ENCODE measurements at regions not wholly inside any gene's neighbourhood (a gene's known extent, or its start where the extent isn't known, plus 50 kb on each side); places are given as distances from the start of the nearest gene placed in this dataset.

DNA sequence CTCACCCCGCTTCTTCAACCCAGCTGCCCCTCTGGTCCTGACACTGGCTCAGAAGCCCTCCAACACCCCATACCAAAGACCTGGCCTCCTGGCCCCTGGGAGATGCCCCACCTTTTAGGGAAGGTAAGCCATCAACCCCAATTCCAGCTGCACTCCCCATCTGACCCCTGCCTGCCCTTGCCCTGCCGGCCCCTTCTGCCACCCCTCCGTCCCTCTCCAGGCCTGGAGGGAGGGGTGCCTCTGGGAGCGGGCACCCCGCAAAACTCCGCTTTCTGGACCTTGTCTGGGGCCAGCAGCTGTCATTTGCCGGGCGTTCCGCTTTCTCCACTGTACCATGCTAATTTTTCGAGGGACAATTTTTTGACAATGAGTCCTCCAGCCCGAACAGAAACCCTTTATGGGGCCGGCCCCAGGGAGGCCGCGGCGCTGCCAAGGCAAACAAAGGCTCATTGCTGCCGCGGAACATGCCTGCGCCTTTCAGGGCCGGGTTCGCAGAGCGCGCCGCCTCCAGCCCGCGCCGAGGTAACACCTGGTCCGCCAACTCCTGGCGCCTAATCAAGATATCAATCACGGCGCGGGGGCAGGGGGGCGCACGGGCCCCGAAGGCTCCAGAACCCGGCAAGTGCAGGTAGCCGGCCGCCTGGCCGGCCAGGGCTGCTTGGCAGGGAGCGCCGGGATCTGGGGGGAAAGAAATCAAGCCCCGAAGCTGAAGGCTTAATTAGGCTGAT is 96.0 kb downstream of the INHBB start:
- Mint-ChIP-seq H3K27me3 (ENCODE audit: low read depth) (peaks cover 54% of the 10 kb centered on the region), H3K4me3 (no peak overlapping the region)

DNA sequence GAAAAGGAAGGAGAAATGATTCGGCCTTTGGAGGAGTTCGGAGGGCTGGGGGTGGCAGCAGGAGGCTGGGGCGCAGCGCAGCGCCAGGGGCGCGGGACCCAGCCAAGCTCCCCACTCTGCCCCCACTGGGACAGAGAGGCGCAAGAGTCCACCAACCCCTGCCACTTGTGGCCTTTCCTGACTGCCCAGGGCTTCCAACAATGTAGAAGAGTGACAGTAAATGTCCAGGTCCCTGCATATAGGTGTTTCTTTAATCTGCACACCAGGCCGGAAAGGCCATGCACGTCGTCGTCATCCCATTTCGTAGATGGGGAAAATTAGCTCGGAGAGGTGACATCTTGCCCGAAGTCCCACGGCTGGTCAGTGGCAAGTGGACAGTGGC is 96.6 kb downstream of the INHBB start:
- no peak overlapping the region for H3K27ac Mint-ChIP-seq
- peaks cover 54% of the 10 kb centered on the region for H3K27me3 Mint-ChIP-seq (ENCODE audit: low read depth)
- H3K36me3 Mint-ChIP-seq (ENCODE audit: low read depth) = no peaks in the 10 kb centered on the region
- no peaks in the 10 kb centered on the region for H3K9me3 Mint-ChIP-seq
- H3K4me1 Mint-ChIP-seq (ENCODE audit: low read depth) = no peaks in the 10 kb centered on the region
- peak overlapping the region; percentile 19 for H3K4me3 Mint-ChIP-seq

More for the DNA sequence above, 96.0 kb downstream of the INHBB start:
- Mint-ChIP-seq H3K27ac (no peak overlapping the region), H3K36me3 (ENCODE audit: low read depth) (no peaks in the 10 kb centered on the region), H3K4me1 (ENCODE audit: low read depth) (no peaks in the 10 kb centered on the region), H3K9me3 (no peaks in the 10 kb centered on the region)

DNA sequence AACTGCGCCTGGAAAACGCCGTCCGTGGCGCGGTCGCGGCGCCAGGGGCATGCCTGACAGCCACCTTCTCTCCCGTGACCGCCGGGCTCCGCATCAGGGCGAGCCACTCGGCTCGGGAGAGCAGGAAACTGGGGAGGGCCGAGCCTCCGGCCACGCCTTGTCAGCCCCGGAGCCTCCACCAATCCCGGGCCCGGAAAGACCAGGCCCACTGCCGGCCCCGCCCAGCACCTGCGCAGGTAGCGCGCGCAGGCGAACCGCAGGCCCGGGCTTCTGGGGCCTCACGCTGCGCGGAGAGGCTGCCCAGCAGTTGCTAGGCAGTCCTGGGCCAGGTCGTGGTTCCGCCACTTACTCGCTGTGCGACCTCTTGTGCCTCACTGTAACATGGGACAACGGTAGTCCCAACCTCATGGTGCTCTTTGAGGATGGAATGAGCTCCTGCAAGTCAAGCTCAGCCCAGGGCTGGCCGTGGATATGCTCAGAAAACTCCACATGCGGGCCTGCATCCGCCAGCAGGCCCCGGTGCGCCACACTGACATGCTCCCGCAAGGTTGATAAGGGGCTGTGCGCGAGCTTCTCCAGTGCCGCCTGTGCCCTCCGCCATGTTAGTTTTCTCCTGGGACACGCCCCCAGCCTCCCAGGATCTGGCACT is 97.1 kb downstream of the INHBB start:
- no peaks in the 10 kb centered on the region for H3K4me1 Mint-ChIP-seq (ENCODE audit: low read depth)
- no peak overlapping the region for H3K27ac Mint-ChIP-seq
- H3K4me3 Mint-ChIP-seq = peak overlapping the region; percentile 19
- no peaks in the 10 kb centered on the region for H3K36me3 Mint-ChIP-seq (ENCODE audit: low read depth)
- no peaks in the 10 kb centered on the region for H3K9me3 Mint-ChIP-seq
- peaks cover 54% of the 10 kb centered on the region for H3K27me3 Mint-ChIP-seq (ENCODE audit: low read depth)

DNA sequence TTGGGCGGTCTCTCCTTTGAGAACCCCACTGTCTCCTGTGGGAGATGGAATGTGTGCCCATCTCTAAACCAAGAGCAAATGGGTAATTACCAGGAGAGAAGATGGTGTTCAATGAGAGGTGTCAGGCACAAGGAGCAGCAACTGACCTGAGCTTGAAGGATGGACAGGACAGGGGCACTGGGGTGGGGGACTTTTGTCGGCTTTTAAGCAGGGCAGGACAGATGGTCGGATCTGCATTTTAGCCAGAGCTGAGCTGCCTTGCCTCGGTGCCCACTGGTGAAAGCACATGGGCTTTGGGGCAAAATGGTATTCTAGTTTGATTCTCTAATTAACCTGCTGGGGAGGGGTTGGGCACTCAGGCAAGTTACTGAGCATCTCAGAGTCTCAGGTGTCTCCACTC is 98.0 kb downstream of the INHBB start:
- peaks cover 51% of the 10 kb centered on the region for H3K27me3 Mint-ChIP-seq (ENCODE audit: low read depth)
- no peaks in the 10 kb centered on the region for H3K9me3 Mint-ChIP-seq
- no peaks in the 10 kb centered on the region for H3K36me3 Mint-ChIP-seq (ENCODE audit: low read depth)
- no peaks in the 10 kb centered on the region for H3K4me1 Mint-ChIP-seq (ENCODE audit: low read depth)
- no peak overlapping the region for H3K27ac Mint-ChIP-seq
- no peak overlapping the region for H3K4me3 Mint-ChIP-seq

DNA sequence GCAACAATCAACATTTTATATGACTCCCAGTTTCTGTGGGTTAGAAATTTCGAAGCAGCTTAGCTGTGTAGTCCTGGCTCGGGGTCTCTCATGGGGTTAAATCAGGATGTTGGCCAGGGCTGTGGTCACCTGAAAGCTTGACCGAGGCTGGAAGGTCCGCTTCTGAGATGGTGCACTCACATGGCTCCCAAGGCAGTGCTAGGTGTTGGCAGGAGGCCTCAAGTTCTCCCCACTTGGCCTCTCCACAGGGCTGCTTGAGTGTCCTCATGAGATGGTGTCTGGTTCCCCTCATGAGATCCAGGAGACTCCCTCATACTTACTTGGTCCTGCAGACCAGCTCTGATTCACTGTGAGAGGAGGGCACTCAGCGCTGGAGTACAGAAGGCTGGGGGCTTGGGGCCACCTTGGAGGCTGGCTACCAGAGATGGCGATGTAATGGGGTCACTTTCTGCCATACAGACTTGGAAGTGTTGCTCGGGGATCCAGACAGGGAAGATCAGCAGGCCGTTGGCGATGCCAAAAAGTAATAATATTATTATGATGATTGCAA is 98.8 kb downstream of the INHBB start:
- Mint-ChIP-seq H3K9me3 (no peaks in the 10 kb centered on the region), H3K27me3 (ENCODE audit: low read depth) (peaks cover 42% of the 10 kb centered on the region)

DNA sequence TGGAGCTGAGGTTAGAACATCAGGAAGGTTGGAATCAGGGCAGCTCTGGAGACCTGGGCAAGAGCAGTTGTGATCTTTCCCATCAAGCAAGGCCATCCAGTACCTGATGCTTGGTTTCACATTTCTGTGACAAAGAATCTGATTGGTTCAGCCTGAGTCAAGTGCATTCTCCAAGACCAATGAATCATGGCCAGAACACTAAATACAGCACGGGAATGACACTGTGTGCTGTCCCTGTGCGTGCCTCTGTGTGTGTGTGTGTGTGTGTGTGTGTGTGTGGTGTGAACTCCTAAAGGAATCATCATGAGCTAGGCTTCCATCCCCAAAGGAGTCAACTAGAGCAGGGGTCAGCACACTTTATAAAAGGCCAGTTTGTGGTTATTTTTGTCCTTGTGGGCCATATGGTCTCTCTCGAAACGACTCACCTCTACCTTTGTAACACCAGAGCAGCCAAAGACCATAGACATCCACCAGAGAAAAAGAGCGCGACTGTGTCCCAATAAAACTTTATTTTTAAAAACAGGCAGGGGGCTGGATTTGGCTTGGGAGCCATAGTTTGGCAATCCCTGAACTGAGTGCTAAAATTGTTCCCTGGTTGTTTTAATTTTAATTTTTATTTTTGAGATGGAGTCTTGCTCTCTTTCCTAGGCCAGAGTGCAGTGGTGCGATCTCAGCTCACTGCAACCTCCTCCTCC is 99.7 kb downstream of the INHBB start:
- Mint-ChIP-seq H3K27me3 (ENCODE audit: low read depth) (peaks cover 34% of the 10 kb centered on the region), H3K27ac (no peak overlapping the region), H3K4me1 (ENCODE audit: low read depth) (no peaks in the 10 kb centered on the region)

More for the DNA sequence above, 98.8 kb downstream of the INHBB start:
- Mint-ChIP-seq H3K4me3 (no peak overlapping the region), H3K4me1 (ENCODE audit: low read depth) (no peaks in the 10 kb centered on the region), H3K36me3 (ENCODE audit: low read depth) (no peaks in the 10 kb centered on the region), H3K27ac (no peak overlapping the region)

DNA sequence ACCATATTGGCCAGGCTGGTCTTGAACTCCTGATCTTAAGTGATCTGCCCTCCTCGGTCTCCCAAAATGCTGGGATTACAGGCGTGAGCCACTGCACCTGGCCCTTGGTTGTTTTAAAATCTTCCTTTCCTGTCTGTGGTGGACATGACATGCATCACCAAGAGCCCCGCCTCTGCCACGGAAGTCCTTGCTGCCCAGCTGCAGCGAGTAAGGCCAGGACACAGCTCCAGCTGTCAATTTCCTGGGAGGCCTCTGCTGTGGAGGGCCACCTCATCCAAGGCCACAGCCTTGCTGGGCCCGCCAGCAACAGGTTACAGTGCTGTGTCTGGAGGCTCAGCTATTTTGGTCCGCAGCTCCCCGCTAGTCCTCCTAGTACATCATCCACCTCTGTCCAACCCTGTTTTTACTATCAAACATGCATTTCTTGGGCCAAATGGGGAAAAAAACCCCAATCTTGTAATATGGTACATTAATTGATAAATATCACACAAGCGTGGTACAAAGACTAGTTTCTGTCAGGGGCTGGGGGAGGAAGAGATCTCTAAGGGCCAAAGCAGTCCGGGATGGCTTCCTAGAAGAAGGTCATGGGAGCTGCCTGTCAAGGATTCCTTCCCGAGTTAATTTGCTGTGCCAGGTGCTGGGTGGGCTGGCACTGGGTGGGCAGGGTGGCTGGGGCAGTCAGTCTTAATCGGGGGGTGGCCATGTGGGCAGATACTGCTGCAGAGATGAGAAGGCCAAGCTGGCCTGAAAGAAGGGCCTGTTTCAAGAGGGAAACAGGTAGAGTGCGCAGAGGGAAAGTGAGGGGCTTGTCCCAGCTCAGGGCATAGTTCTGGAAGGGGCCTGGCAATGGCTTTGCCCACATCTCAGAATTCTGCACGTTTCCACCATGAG is 100.5 kb downstream of the INHBB start:
- H3K27ac Mint-ChIP-seq = no peak overlapping the region
- no peak overlapping the region for H3K4me3 Mint-ChIP-seq
- no peaks in the 10 kb centered on the region for H3K9me3 Mint-ChIP-seq
- peaks cover 25% of the 10 kb centered on the region for H3K27me3 Mint-ChIP-seq (ENCODE audit: low read depth)
- no peaks in the 10 kb centered on the region for H3K4me1 Mint-ChIP-seq (ENCODE audit: low read depth)
- no peaks in the 10 kb centered on the region for H3K36me3 Mint-ChIP-seq (ENCODE audit: low read depth)

More for the DNA sequence above, 99.7 kb downstream of the INHBB start:
- no peak overlapping the region for H3K4me3 Mint-ChIP-seq
- H3K36me3 Mint-ChIP-seq (ENCODE audit: low read depth) = no peaks in the 10 kb centered on the region
- no peaks in the 10 kb centered on the region for H3K9me3 Mint-ChIP-seq

DNA sequence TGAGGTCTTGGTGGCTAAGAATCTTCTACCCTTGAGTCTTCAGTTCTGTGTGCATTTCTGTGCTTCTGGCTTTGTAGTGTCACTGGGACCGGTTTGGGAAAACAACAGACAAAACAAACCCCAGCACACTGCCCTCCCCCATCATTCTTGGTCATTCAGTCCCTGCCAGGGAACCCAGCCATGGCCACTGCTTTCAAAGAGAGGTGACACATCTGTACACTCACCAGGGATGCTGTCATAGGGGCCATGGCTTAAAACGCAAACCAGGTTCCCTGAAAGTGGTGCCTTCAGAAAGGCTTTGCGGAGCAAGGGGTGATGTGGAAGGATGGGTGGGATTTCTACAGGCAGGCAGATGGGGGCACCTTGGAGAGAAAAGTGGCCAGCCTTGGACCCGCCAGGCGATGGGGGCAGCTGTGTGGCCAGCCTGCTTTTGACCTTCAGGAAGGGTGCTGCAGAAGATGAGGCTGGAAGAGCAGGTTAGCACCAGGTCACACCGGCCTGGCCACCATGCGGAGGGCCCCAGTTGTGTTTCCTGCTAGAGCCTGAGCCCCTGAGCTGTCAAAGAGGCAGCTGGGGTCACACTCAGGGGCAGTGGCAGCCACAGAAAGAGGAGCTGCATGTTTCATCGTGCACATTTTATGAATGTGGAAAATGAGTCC is 101.3 kb downstream of the INHBB start:
- Mint-ChIP-seq H3K4me1 (ENCODE audit: low read depth) (no peaks in the 10 kb centered on the region), H3K9me3 (no peaks in the 10 kb centered on the region), H3K27ac (no peak overlapping the region), H3K27me3 (ENCODE audit: low read depth) (peaks cover 18% of the 10 kb centered on the region), H3K4me3 (no peak overlapping the region), H3K36me3 (ENCODE audit: low read depth) (no peaks in the 10 kb centered on the region)

DNA sequence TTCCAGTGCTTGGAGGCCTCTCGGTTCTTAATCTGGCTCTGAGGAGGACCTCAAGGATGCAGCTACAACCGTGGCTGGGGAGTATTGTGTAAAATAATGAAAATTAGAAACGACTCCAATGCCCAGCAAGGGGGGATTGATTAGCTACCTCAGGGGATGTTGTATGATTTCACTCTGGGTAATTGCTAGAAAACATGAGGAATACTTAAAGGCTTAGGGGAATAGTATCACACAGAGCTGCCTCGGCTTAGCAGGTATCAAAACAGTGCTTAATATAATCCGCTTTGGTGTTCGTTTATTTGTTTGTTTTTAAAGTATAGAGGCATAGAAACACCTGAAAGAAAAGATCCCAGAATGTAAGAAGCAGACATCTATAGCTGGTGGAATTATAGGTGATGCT is 102.5 kb downstream of the INHBB start:
- Mint-ChIP-seq H3K9me3 (no peaks in the 10 kb centered on the region), H3K36me3 (ENCODE audit: low read depth) (no peaks in the 10 kb centered on the region), H3K27ac (no peak overlapping the region), H3K27me3 (ENCODE audit: low read depth) (peaks cover 8% of the 10 kb centered on the region), H3K4me1 (ENCODE audit: low read depth) (no peaks in the 10 kb centered on the region), H3K4me3 (no peak overlapping the region)

DNA sequence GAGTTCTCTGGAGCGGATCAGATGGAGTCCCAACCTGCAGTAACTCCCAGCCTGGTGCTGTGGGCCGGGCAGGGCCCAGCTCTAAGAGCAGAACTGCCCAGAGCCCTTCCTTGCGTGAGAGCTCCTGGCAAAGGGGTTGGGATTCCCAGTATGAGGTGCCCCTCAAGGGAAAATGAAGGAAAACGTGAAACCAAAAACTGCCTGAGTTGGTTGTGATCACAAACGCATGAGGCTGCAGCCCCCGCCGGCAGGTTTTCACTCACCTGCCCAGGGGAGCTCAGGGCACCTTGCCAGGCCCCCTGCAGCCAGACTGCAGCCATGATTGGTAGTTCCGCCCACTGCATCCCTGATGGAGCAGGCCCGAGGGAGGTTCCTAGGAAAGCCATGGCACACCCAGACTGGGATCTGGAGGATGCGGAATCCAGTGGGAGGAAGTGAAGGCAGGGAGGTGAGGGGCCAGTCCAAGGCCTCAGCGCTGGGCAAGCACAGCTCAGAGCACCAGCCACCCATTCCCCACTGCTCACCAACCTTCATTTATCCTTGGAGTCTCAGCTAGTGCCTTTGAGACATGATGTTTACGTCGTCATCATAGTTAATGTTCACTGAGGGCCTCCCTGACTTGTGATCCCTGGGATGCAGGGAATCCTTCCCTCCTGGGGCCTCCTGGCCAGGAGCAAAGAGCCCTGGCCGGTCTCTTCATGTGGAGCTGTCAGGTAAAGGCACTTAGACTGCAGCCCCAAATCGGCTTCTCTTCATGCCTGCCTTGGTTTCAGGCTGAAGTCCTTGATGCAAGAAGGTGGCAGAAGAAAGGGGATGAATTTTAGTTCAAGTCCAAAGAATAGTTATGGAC is 103.2 kb downstream of the INHBB start:
- no peak overlapping the region for H3K4me3 Mint-ChIP-seq
- no peak overlapping the region for H3K27ac Mint-ChIP-seq
- H3K9me3 Mint-ChIP-seq = no peaks in the 10 kb centered on the region
- H3K4me1 Mint-ChIP-seq (ENCODE audit: low read depth) = no peaks in the 10 kb centered on the region
- H3K27me3 Mint-ChIP-seq (ENCODE audit: low read depth) = peaks cover 3% of the 10 kb centered on the region
- H3K36me3 Mint-ChIP-seq (ENCODE audit: low read depth) = no peaks in the 10 kb centered on the region

DNA sequence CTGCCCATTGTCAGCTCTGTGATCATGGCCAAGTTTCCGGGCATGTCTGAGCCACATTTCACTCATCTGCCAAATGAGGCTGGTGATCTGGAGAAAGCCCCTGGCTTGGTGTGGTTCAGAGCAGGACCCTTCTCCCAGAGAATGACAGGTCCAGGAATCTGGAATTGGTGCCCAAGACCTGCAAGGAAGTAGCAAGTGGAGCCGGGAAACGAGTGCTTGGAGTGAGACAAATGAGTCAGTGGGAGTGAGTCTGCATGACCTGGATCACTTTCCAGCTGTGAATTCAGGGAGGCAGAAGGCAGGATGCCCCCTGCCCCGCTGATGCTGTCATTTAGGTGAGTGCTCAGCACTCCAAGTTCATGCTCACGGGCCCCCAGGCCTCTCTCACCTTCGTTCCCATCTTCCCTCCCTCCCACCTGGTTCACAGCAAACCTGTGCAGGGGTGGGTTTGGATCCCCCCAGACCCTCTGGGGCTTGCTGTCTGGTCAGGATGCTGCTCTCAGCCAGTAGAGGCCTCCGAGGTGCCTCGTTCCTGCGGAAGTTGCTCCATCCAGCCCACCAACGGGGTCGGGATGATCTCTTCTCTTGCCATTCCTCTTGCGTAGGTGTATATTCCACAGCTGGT is 104.4 kb downstream of the INHBB start:
- H3K9me3 Mint-ChIP-seq = no peaks in the 10 kb centered on the region
- H3K27ac Mint-ChIP-seq = no peak overlapping the region
- peaks cover 5% of the 10 kb centered on the region for H3K27me3 Mint-ChIP-seq (ENCODE audit: low read depth)
- no peaks in the 10 kb centered on the region for H3K36me3 Mint-ChIP-seq (ENCODE audit: low read depth)
- H3K4me3 Mint-ChIP-seq = no peak overlapping the region
- H3K4me1 Mint-ChIP-seq (ENCODE audit: low read depth) = no peaks in the 10 kb centered on the region

DNA sequence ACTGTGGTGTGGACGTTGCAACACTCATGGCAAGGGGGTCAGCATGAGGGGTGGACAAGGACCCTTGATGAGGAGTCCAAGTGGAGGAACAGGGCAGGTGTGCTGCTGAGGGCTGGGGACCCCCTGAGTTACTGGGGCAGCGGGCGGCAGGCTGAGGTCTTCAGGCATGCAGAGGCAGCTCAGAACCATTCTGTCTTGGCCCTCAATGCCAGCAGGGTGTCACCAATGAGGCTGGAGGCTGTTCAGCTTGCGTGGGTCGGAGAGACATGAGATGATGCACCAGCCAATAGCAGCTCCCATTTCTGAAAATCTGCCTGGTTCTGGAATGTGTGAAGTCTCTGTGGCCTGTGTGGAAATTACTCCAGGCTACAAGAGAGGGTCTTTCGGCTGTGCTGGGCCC is 105.4 kb downstream of the INHBB start:
- Mint-ChIP-seq H3K4me3 (no peak overlapping the region), H3K27me3 (ENCODE audit: low read depth) (peaks cover 6% of the 10 kb centered on the region), H3K36me3 (ENCODE audit: low read depth) (no peaks in the 10 kb centered on the region), H3K9me3 (no peaks in the 10 kb centered on the region), H3K4me1 (ENCODE audit: low read depth) (no peaks in the 10 kb centered on the region), H3K27ac (no peak overlapping the region)

DNA sequence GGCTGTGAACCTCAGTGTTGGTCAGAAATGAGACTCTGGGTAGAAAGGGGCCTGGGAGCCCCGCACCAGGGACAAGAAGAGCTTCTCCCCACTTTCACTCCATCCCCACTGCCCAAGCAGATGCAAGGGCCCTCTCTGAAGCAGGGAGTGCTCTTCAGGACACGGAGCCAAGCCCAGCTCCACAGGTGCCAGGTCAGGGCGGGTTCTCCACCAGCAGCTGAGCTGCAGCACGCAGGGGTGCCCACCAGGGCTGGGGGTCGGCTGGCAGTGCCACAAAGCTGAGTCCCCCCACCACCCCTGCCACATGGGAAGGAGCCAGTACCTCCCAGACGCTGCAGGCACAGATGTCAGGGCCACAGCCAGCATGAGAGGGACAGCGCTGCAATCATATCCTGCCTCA is 106.2 kb downstream of the INHBB start:
- Mint-ChIP-seq H3K9me3 (peaks cover 3% of the 10 kb centered on the region), H3K27ac (no peak overlapping the region), H3K27me3 (ENCODE audit: low read depth) (peaks cover 12% of the 10 kb centered on the region), H3K4me3 (no peak overlapping the region), H3K36me3 (ENCODE audit: low read depth) (no peaks in the 10 kb centered on the region), H3K4me1 (ENCODE audit: low read depth) (no peaks in the 10 kb centered on the region)
